CD14-positive monocyte (primary cell): ENCODE measurements at regions not wholly inside any gene's neighbourhood (a gene's known extent, or its start where the extent isn't known, plus 50 kb on each side); places are given as distances from the start of the nearest gene placed in this dataset.

Source experiments
- DNase-seq, 3 donors: peaks; one replicate each; pipeline ENCODE4 v3.0.0-alpha.2; 2011 to 2022
- H2AFZ ChIP-seq: 2 replicates; pipeline ENCODE4 v1.6.0; 2012; ENCODE audit warnings: mild to moderate bottlenecking, low read depth, low read length, inconsistent platforms; ENCODE audit not compliant: insufficient read depth, poor library complexity, severe bottlenecking
- H3K27ac ChIP-seq, 2 donors: 1 replicate in 1 of 2; 2 replicates in 1 of 2; pipeline ENCODE4 v1.5.1; 2012 to 2013; ENCODE audit warnings: low read length in 2 of 2, control low read depth in 1 of 2, inconsistent platforms in 1 of 2, low read depth in 1 of 2, mild to moderate bottlenecking in 1 of 2
- H3K27me3 ChIP-seq, 2 donors: one replicate each; pipeline versions ENCODE4 v1.6.0 to v1.6.1; 2011 to 2013; ENCODE audit warnings: low read length in 2 of 2; ENCODE audit not compliant: control insufficient read depth in 2 of 2, insufficient read depth in 2 of 2
- H3K36me3 ChIP-seq, 2 donors: replicated peaks in 1 of 2; 1 replicate in 1 of 2; 2 replicates in 1 of 2; pipeline versions ENCODE4 v1.5.1 to v1.6.1; 2012 to 2013; ENCODE audit warnings: low read length in 2 of 2, control low read depth in 1 of 2, inconsistent platforms in 1 of 2, mild to moderate bottlenecking in 1 of 2; ENCODE audit not compliant: insufficient read depth in 2 of 2, control insufficient read depth in 1 of 2
- H3K4me1 ChIP-seq, 2 donors: 1 replicate in 1 of 2; 2 replicates in 1 of 2; pipeline versions ENCODE4 v1.5.1 to v1.6.1; 2012 to 2013; ENCODE audit warnings: low read length in 2 of 2, control low read depth in 1 of 2, inconsistent platforms in 1 of 2, mild to moderate bottlenecking in 1 of 2, moderate library complexity in 1 of 2; ENCODE audit not compliant: insufficient read depth in 2 of 2, control insufficient read depth in 1 of 2
- H3K4me2 ChIP-seq: replicated peaks from 2 replicates; pipeline ENCODE3; 2012; ENCODE audit warnings: low read length, moderate library complexity, mild to moderate bottlenecking; ENCODE audit not compliant: poor library complexity, severe bottlenecking; ENCODE audit errors: extremely low read depth
- H3K4me3 ChIP-seq, 3 experiments: fragments of 200-600 bp in 1 of 3; sonication (generic) in 1 of 3; replicated peaks in 1 of 3; 1 replicate in 2 of 3; 2 replicates in 1 of 3; pipeline ENCODE4 v1.5.1; 2011 to 2013; ENCODE audit warnings: low read length in 3 of 3, mild to moderate bottlenecking in 3 of 3, control low read depth in 2 of 3, low read depth in 2 of 3, inconsistent platforms in 1 of 3, moderate library complexity in 1 of 3
- H3K79me2 ChIP-seq: 2 replicates; pipeline ENCODE4 v1.6.0; 2012; ENCODE audit warnings: mild to moderate bottlenecking, control low read depth, inconsistent platforms, low read length, moderate library complexity; ENCODE audit not compliant: insufficient read depth
- H3K9ac ChIP-seq: 2 replicates; pipeline ENCODE4 v1.6.0; 2017; ENCODE audit warnings: low read length, mild to moderate bottlenecking; ENCODE audit not compliant: insufficient read depth, poor library complexity, severe bottlenecking
- H3K9me3 ChIP-seq, 2 donors: replicated peaks in 1 of 2; 1 replicate in 1 of 2; 2 replicates in 1 of 2; pipeline versions ENCODE4 v1.5.1 to v1.6.1; 2012 to 2013; ENCODE audit warnings: low read length in 2 of 2, control low read depth in 1 of 2; ENCODE audit not compliant: control insufficient read depth in 1 of 2, insufficient read depth in 1 of 2
- H4K20me1 ChIP-seq: 2 replicates; pipeline ENCODE4 v1.6.0; 2012; ENCODE audit warnings: mild to moderate bottlenecking, low read length, control low read depth, moderate library complexity; ENCODE audit not compliant: insufficient read depth
- H3K27ac Mint-ChIP-seq, 7 donors: one replicate each; pipeline ENCODE4 v1.8.0; 2020; ENCODE audit warnings: mild to moderate bottlenecking in 7 of 7, mixed read lengths in 7 of 7, moderate library complexity in 6 of 7, inconsistent platforms in 2 of 7
- H3K27me3 Mint-ChIP-seq, 3 donors: one replicate each; pipeline ENCODE4 v1.8.0; 2021 to 2022; ENCODE audit warnings: low read depth in 3 of 3, mild to moderate bottlenecking in 3 of 3, mixed read lengths in 3 of 3, moderate library complexity in 3 of 3, inconsistent platforms in 1 of 3
- H3K36me3 Mint-ChIP-seq, 2 donors: one replicate each; pipeline ENCODE4 v1.8.0; 2020; ENCODE audit warnings: mixed read lengths in 2 of 2, inconsistent platforms in 1 of 2, mild to moderate bottlenecking in 1 of 2
- H3K4me1 Mint-ChIP-seq: one replicate; pipeline ENCODE4 v1.8.0; 2020; ENCODE audit warnings: mild to moderate bottlenecking, mixed read lengths
- H3K4me3 Mint-ChIP-seq, 2 donors: one replicate each; pipeline ENCODE4 v1.8.0; 2020; ENCODE audit warnings: mild to moderate bottlenecking in 2 of 2, mixed read lengths in 2 of 2, moderate library complexity in 1 of 2
- H3K9me3 Mint-ChIP-seq, 7 donors: one replicate each; pipeline ENCODE4 v1.8.0; 2020 to 2022; ENCODE audit warnings: mixed read lengths in 7 of 7, mild to moderate bottlenecking in 6 of 7, moderate library complexity in 6 of 7, inconsistent platforms in 2 of 7
- WGBS: methylation state at CpG from one replicate; pipeline ENCODE4 v1.1.5; 2013; ENCODE audit warnings: missing lambda C conversion rate; ENCODE audit not compliant: insufficient coverage; 5-methylcytosine and 5-hydroxymethylcytosine counted together
- intact Hi-C, 2 donors: fragments of 100-400 bp; cut with micrococcal nuclease; formaldehyde crosslinking; loops; one replicate each; pipeline versions ENCODE4 v1.15.0 to v1.15.1; 2023
- TF ChIP-seq, protein P1 (sequence below): fragments of 200-600 bp; IDR thresholded peaks from one replicate; pipeline ENCODE4 v1.8.0; 2022; ENCODE audit warnings: antibody characterized with exemption, mild to moderate bottlenecking

DNA sequence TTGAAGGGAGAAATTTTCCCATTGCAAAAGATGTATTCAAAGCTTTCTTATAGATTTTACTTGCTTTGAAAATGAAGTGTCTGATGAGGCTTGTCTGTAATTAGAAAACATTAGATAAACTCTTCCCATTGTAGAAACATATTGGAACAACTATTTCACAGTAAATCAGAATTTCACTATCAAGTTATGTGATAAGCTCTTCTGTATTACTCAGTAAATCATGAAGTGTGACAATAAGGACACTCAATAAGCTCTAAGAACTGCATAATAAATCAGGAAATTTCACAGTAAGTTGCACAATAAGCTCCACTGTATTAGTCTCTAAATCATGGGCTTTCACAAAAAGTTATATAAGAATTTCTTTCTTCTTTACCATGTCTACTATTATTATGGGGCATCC is 1546.6 kb downstream of the SLITRK5 start:
- Mint-ChIP-seq H3K9me3 (peaks cover 2 to 16% (median 8%) of the 10 kb centered on the region in 7 donors), H3K4me3 (no peak overlapping the region), H3K4me1 (no peaks in the 10 kb centered on the region), H3K36me3 (no peaks in the 10 kb centered on the region), H3K27me3 (peaks cover 0 to 2% (median 2%) of the 10 kb centered on the region in 3 donors), H3K27ac (no peak overlapping the region)
- H4K20me1 ChIP-seq = no peaks in the 10 kb centered on the region
- H3K27me3 ChIP-seq = no peaks in the 10 kb centered on the region
- TF ChIP-seq, protein P1, sequence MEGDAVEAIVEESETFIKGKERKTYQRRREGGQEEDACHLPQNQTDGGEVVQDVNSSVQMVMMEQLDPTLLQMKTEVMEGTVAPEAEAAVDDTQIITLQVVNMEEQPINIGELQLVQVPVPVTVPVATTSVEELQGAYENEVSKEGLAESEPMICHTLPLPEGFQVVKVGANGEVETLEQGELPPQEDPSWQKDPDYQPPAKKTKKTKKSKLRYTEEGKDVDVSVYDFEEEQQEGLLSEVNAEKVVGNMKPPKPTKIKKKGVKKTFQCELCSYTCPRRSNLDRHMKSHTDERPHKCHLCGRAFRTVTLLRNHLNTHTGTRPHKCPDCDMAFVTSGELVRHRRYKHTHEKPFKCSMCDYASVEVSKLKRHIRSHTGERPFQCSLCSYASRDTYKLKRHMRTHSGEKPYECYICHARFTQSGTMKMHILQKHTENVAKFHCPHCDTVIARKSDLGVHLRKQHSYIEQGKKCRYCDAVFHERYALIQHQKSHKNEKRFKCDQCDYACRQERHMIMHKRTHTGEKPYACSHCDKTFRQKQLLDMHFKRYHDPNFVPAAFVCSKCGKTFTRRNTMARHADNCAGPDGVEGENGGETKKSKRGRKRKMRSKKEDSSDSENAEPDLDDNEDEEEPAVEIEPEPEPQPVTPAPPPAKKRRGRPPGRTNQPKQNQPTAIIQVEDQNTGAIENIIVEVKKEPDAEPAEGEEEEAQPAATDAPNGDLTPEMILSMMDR = no peak
- H3K9ac ChIP-seq = no peak overlapping the region
- H3K36me3 ChIP-seq = no peaks in the 10 kb centered on the region
- H3K4me1 ChIP-seq = no peaks in the 10 kb centered on the region
- H3K27ac ChIP-seq = no peak overlapping the region
- no peaks in the 10 kb centered on the region for H3K79me2 ChIP-seq
- no peak overlapping the region for H3K4me2 ChIP-seq
- no peak for DNase-seq
- intact Hi-C loops = no loop called here
- H2AFZ ChIP-seq = no peak overlapping the region
- no peak overlapping the region for H3K4me3 ChIP-seq
- H3K9me3 ChIP-seq = peaks cover 14 to 16% of the 10 kb centered on the region in 2 donors

DNA sequence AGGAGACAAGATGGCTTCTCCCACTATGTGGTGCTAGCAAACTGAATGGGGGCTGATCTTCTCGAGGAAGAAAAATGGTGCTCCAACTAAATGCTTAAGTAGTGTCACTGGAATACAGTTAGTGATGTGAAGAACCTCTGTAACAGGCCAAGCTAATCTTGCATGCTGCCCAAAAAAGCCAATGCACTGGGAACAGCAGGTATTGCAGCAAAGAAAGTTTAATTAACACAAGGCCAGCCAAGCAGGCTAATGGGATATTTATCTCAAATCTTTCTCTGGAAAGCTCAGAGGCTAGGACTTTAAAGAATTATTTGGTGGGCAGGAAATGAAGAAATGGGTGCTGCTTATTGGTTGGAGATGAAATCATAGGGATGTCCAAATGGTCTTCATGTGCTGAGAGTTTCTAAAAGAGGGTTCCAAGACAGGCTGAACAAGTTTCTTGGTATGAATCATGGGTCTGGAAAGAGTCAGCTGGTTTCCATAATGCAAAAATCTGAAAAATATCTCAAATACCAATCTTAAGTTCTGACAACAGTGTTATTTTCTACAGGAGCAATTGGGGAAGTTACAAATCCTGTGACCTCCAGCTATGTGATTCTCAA is 1550.5 kb downstream of the SLITRK5 start:
- intact Hi-C loops = no loop called here
- H3K4me3 ChIP-seq = no peak overlapping the region
- H3K79me2 ChIP-seq = no peaks in the 10 kb centered on the region
- no peaks in the 10 kb centered on the region for H3K4me1 ChIP-seq
- Mint-ChIP-seq H3K27me3 (peaks cover 0 to 2% (median 0%) of the 10 kb centered on the region in 3 donors), H3K9me3 (peaks cover 0 to 13% (median 8%) of the 10 kb centered on the region in 7 donors), H3K4me1 (no peaks in the 10 kb centered on the region), H3K27ac (no peak overlapping the region), H3K4me3 (no peak overlapping the region), H3K36me3 (no peaks in the 10 kb centered on the region)
- WGBS = 100% methylated on average over 1 of the region's 1 CpG
- no peaks in the 10 kb centered on the region for H3K36me3 ChIP-seq
- no peaks in the 10 kb centered on the region for H3K27me3 ChIP-seq
- H3K27ac ChIP-seq = no peak overlapping the region
- no peak overlapping the region for H3K9ac ChIP-seq
- TF ChIP-seq, protein P1 = no peak
- H3K4me2 ChIP-seq = no peak overlapping the region
- no peak for DNase-seq
- no peaks in the 10 kb centered on the region for H4K20me1 ChIP-seq
- no peak overlapping the region for H2AFZ ChIP-seq
- H3K9me3 ChIP-seq = peaks cover 5 to 16% of the 10 kb centered on the region in 2 donors
